ENCODE measurements at regions not wholly inside any gene's neighbourhood (a gene's known extent, or its start where the extent isn't known, plus 50 kb on each side); places are given as distances from the start of the nearest gene placed in this dataset.
A peak's percentile ranks its signal among the peaks of the same experiment; 100 is the strongest.
"Not testable (repeated sequence)": the region's sequence is repeated elsewhere in the genome, so short reads cannot be mapped to it uniquely, and the experiment has no call there.

- in situ Hi-C loops (cut with MboI; ENCODE audit: low sequenced_read_pairs) = no loop called here
- Histone ChIP-seq H3K27me3 (ENCODE audit: low read depth) (peaks cover 6% of the 10 kb centered on the region), H3K4me1 (no peaks in the 10 kb centered on the region), H3K36me3 (replicated peaks) (no peaks in the 10 kb centered on the region), H3K9me3 (no peaks in the 10 kb centered on the region), H3K4me3 (no peak overlapping the region)
- DNase-seq (ENCODE audit: low spot score in 2 of 2) = no peak
Measured at GRCh38 chr1:18571275-18571674, 59.4 kb upstream of the PAX7 start.

GRCh38 chr1:18572022-18572880 is 58.4 kb upstream of the PAX7 start:
- Histone ChIP-seq H3K36me3 (replicated peaks) (no peaks in the 10 kb centered on the region), H3K27me3 (ENCODE audit: low read depth) (peaks cover 6% of the 10 kb centered on the region), H3K9me3 (no peaks in the 10 kb centered on the region), H3K4me3 (no peak overlapping the region), H3K4me1 (no peaks in the 10 kb centered on the region)
- in situ Hi-C loops (cut with MboI; ENCODE audit: low sequenced_read_pairs) = no loop called here
- DNase-seq (ENCODE audit: low spot score in 2 of 2) = no peak

GRCh38 chr1:18573170-18573569 is 57.5 kb upstream of the PAX7 start:
- Histone ChIP-seq H3K4me1 (no peaks in the 10 kb centered on the region), H3K9me3 (no peaks in the 10 kb centered on the region), H3K36me3 (replicated peaks) (no peaks in the 10 kb centered on the region), H3K4me3 (no peak overlapping the region), H3K27me3 (ENCODE audit: low read depth) (peaks cover 6% of the 10 kb centered on the region)
- no peak for DNase-seq (ENCODE audit: low spot score in 2 of 2)
- in situ Hi-C loops (cut with MboI; ENCODE audit: low sequenced_read_pairs) = no loop called here

- H3K27me3 ChIP-seq (ENCODE audit: low read depth) = peaks cover 6% of the 10 kb centered on the region
- in situ Hi-C loops (cut with MboI; ENCODE audit: low sequenced_read_pairs) = loop anchor here (25.0 kb wide), 2 partner anchors 912 to 1062 kb away; no protein-coding TSS in a partner anchor
Measured at GRCh38 chr1:18574754-18575153, 55.9 kb upstream of the PAX7 start.

GRCh38 chr1:18575620-18576019 is 55.0 kb upstream of the PAX7 start:
- in situ Hi-C loops (cut with MboI; ENCODE audit: low sequenced_read_pairs) = loop anchor here (25.0 kb wide), 2 partner anchors 913 to 1063 kb away; no protein-coding TSS in a partner anchor
- peak in 1 of 2 experiments; percentile 45 for DNase-seq (ENCODE audit: low spot score in 2 of 2)
- no peaks in the 10 kb centered on the region for H3K36me3 ChIP-seq (replicated peaks)
- H3K4me1 ChIP-seq = no peaks in the 10 kb centered on the region
- peaks cover 6% of the 10 kb centered on the region for H3K27me3 ChIP-seq (ENCODE audit: low read depth)
- H3K4me3 ChIP-seq = no peak overlapping the region
- H3K9me3 ChIP-seq = no peaks in the 10 kb centered on the region

More at GRCh38 chr1:18574754-18575153, 55.9 kb upstream of the PAX7 start:
- H3K9me3 ChIP-seq = no peaks in the 10 kb centered on the region
- no peaks in the 10 kb centered on the region for H3K4me1 ChIP-seq
- DNase-seq (ENCODE audit: low spot score in 2 of 2) = no peak
- no peak overlapping the region for H3K4me3 ChIP-seq
- no peaks in the 10 kb centered on the region for H3K36me3 ChIP-seq (replicated peaks)

GRCh38 chr1:18578271-18578670 is 52.4 kb upstream of the PAX7 start:
- no peak for DNase-seq (ENCODE audit: low spot score in 2 of 2)
- H3K36me3 ChIP-seq (replicated peaks) = no peaks in the 10 kb centered on the region
- H3K27me3 ChIP-seq (ENCODE audit: low read depth) = no peaks in the 10 kb centered on the region
- no peak overlapping the region for H3K4me3 ChIP-seq
- in situ Hi-C loops (cut with MboI; ENCODE audit: low sequenced_read_pairs) = loop anchor here (25.0 kb wide), 2 partner anchors 916 to 1066 kb away; no protein-coding TSS in a partner anchor
- no peaks in the 10 kb centered on the region for H3K4me1 ChIP-seq
- no peaks in the 10 kb centered on the region for H3K9me3 ChIP-seq

- in situ Hi-C loops (cut with MboI; ENCODE audit: low sequenced_read_pairs) = loop anchor here (25.0 kb wide), 2 partner anchors 917 to 1067 kb away; no protein-coding TSS in a partner anchor
- H3K36me3 ChIP-seq (replicated peaks); H3K27me3 ChIP-seq (ENCODE audit: low read depth); H3K9me3 ChIP-seq; H3K4me1 ChIP-seq; H3K4me3 ChIP-seq: not testable (repeated sequence)
- DNase-seq (ENCODE audit: low spot score in 2 of 2) = peak in 1 of 2 experiments; percentile 26
Measured at GRCh38 chr1:18579267-18579666, 51.4 kb upstream of the PAX7 start.

- Histone ChIP-seq H3K36me3 (replicated peaks) (no peaks in the 10 kb centered on the region), H3K4me3 (no peak overlapping the region), H3K4me1 (no peaks in the 10 kb centered on the region), H3K27me3 (ENCODE audit: low read depth) (no peaks in the 10 kb centered on the region), H3K9me3 (no peaks in the 10 kb centered on the region)
- in situ Hi-C loops (cut with MboI; ENCODE audit: low sequenced_read_pairs) = loop anchor here (10.0 to 25.0 kb wide), 3 partner anchors 595 to 1068 kb away; no protein-coding TSS in a partner anchor
- DNase-seq (ENCODE audit: low spot score in 2 of 2) = no peak
Measured at GRCh38 chr1:18580047-18580446, 50.6 kb upstream of the PAX7 start.

GRCh38 chr1:18580691-18581419 is 49.8 kb upstream of the PAX7 start:
- Histone ChIP-seq H3K27me3 (ENCODE audit: low read depth) (no peaks in the 10 kb centered on the region), H3K9me3 (no peaks in the 10 kb centered on the region), H3K4me1 (no peaks in the 10 kb centered on the region), H3K4me3 (no peak overlapping the region), H3K36me3 (replicated peaks) (no peaks in the 10 kb centered on the region)
- DNase-seq (ENCODE audit: low spot score in 2 of 2) = no peak
- in situ Hi-C loops (cut with MboI; ENCODE audit: low sequenced_read_pairs) = loop anchor here (10.0 to 25.0 kb wide), 3 partner anchors 596 to 1069 kb away; no protein-coding TSS in a partner anchor

All from HAP-1 (cell line).